ENCODE measurements at regions not wholly inside any gene's neighbourhood (a gene's known extent, or its start where the extent isn't known, plus 50 kb on each side); places are given as distances from the start of the nearest gene placed in this dataset.

DNA sequence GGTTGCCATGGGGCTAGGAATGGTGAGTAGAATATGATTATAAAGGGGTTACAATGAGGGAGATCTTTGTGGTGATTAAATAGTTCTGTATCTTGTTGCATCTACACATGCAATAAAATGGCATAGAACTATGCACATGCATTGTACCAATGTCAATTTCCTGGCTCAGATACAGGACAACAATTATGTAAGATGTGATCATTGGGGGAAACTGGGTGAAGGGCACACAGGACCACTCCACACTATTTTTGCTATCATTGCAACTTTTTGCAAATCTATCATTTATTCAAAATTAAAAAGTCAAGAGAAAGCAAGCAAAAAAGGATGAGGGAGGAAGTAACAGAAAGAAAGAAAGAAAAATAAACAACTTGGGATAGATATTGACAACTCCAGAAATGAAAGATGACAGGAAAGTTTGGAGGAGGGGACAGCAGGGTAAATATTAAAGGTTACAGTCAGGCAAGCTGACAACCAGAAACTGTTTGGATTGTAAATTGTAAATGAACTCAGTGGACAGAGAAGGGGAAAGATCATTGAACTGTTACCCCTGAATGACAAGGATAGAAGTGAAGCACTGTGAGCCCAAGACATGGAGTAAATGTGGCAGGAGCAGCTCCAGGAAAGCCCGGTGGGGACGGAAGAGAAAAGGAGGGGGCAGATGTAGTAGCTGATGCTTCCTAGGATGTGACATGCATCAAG is 499.6 kb upstream of the JARID2 start:
- no peak overlapping the region for H3K4me3 Mint-ChIP-seq
- peaks cover 8% of the 10 kb centered on the region for H3K27me3 Mint-ChIP-seq
- peak overlapping the region; percentile 0 for H3K27ac Mint-ChIP-seq
- CTCF ChIA-PET, result no interaction called here
- ATAC-seq (no peak), DNase-seq (no peak)
- peaks cover 59% of the 10 kb centered on the region for H3K4me1 Mint-ChIP-seq
- peaks cover 3% of the 10 kb centered on the region for H3K36me3 Mint-ChIP-seq
- no peaks in the 10 kb centered on the region for H3K9me3 Mint-ChIP-seq (ENCODE audit: low read depth)

GRCh38 chr6:14747881-14748520 is 497.9 kb upstream of the JARID2 start:
- peaks cover 8% of the 10 kb centered on the region for H3K27me3 Mint-ChIP-seq
- H3K27ac Mint-ChIP-seq, result peak overlapping the region; percentile 27
- DNase-seq, result no peak
- H3K4me1 Mint-ChIP-seq, result peaks cover 50% of the 10 kb centered on the region
- no peak overlapping the region for H3K4me3 Mint-ChIP-seq
- ATAC-seq, result no peak
- H3K36me3 Mint-ChIP-seq, result peaks cover 3% of the 10 kb centered on the region
- CTCF ChIA-PET, result interaction anchor here (1.3 kb wide), 1 partner anchor 10 kb away, joined by 5 read pairs; no protein-coding TSS in a partner anchor
- H3K9me3 Mint-ChIP-seq (ENCODE audit: low read depth), result no peaks in the 10 kb centered on the region

- Mint-ChIP-seq H3K27ac (peak overlapping the region; percentile 25), H3K4me3 (no peak overlapping the region), H3K27me3 (peaks cover 8% of the 10 kb centered on the region), H3K36me3 (peaks cover 3% of the 10 kb centered on the region), H3K9me3 (ENCODE audit: low read depth) (no peaks in the 10 kb centered on the region), H3K4me1 (peaks cover 43% of the 10 kb centered on the region)
- CTCF ChIA-PET, result interaction anchor here (1.3 kb wide), 1 partner anchor 11 kb away, joined by 5 read pairs; no protein-coding TSS in a partner anchor
- ATAC-seq (peak; percentile 63), DNase-seq (peak; percentile 56)
Measured at GRCh38 chr6:14748679-14749078, 497.2 kb upstream of the JARID2 start.

- H3K36me3 Mint-ChIP-seq, result peaks cover 1% of the 10 kb centered on the region
- H3K9me3 Mint-ChIP-seq (ENCODE audit: low read depth), result no peaks in the 10 kb centered on the region
- CTCF ChIA-PET, result no interaction called here
- H3K4me1 Mint-ChIP-seq, result peaks cover 46% of the 10 kb centered on the region
- DNase-seq (no peak), ATAC-seq (no peak)
- H3K27ac Mint-ChIP-seq, result no peak overlapping the region
- peaks cover 6% of the 10 kb centered on the region for H3K27me3 Mint-ChIP-seq
- no peak overlapping the region for H3K4me3 Mint-ChIP-seq
Measured at GRCh38 chr6:14750059-14750661, 495.7 kb upstream of the JARID2 start.

- no peaks in the 10 kb centered on the region for H3K27me3 Mint-ChIP-seq
- no peaks in the 10 kb centered on the region for H3K9me3 Mint-ChIP-seq (ENCODE audit: low read depth)
- H3K27ac Mint-ChIP-seq, result no peak overlapping the region
- CTCF ChIA-PET, result no interaction called here
- H3K4me3 Mint-ChIP-seq, result no peak overlapping the region
- DNase-seq, result no peak
- no peak for ATAC-seq
- peaks cover 40% of the 10 kb centered on the region for H3K4me1 Mint-ChIP-seq
- H3K36me3 Mint-ChIP-seq, result peaks cover 4% of the 10 kb centered on the region
Measured at GRCh38 chr6:14751645-14752175, 494.2 kb upstream of the JARID2 start.

GRCh38 chr6:14754751-14755513 is 490.9 kb upstream of the JARID2 start:
- peaks cover 17% of the 10 kb centered on the region for H3K4me1 Mint-ChIP-seq
- CTCF ChIA-PET, result no interaction called here
- peak; percentile 93 for ATAC-seq
- peaks cover 4% of the 10 kb centered on the region for H3K36me3 Mint-ChIP-seq
- H3K9me3 Mint-ChIP-seq (ENCODE audit: low read depth), result no peaks in the 10 kb centered on the region
- H3K27ac Mint-ChIP-seq, result peak overlapping the region; percentile 85
- H3K4me3 Mint-ChIP-seq, result peak overlapping the region; percentile 68
- peak; percentile 80 for DNase-seq
- H3K27me3 Mint-ChIP-seq, result no peaks in the 10 kb centered on the region

DNA sequence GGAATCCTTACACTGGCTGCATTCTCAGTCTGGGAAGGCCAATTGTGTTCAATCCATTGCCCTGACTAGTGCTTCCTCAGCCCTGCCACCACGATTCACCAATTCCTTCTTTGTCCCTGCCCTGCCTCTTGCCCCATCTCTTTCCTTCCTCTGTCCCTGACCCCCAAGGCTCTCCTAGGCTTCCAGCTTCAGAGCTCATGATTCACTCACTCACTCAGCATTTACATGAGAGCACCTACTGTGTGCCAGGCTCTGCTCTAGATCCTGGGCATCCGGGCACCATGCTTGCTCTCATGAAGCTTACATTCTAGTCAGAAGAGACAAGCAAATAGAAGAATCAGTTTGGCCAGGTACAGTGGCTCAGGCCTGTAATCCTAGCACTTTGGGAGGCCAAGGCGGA is 489.5 kb upstream of the JARID2 start:
- ATAC-seq, result no peak
- Mint-ChIP-seq H3K36me3 (peaks cover 4% of the 10 kb centered on the region), H3K4me3 (no peak overlapping the region), H3K27ac (peak overlapping the region; percentile 3), H3K27me3 (no peaks in the 10 kb centered on the region), H3K4me1 (peaks cover 16% of the 10 kb centered on the region), H3K9me3 (ENCODE audit: low read depth) (no peaks in the 10 kb centered on the region)
- DNase-seq, result no peak
- CTCF ChIA-PET, result no interaction called here

- no peak for DNase-seq
- Mint-ChIP-seq H3K4me3 (no peak overlapping the region), H3K4me1 (peaks cover 16% of the 10 kb centered on the region), H3K27ac (no peak overlapping the region), H3K36me3 (peaks cover 4% of the 10 kb centered on the region), H3K27me3 (no peaks in the 10 kb centered on the region), H3K9me3 (ENCODE audit: low read depth) (no peaks in the 10 kb centered on the region)
- no peak for ATAC-seq
- CTCF ChIA-PET, result no interaction called here
Measured at GRCh38 chr6:14757014-14757413, 488.9 kb upstream of the JARID2 start.

- Mint-ChIP-seq H3K9me3 (ENCODE audit: low read depth) (no peaks in the 10 kb centered on the region), H3K4me1 (peaks cover 16% of the 10 kb centered on the region), H3K36me3 (peaks cover 4% of the 10 kb centered on the region), H3K27ac (no peak overlapping the region), H3K4me3 (no peak overlapping the region), H3K27me3 (no peaks in the 10 kb centered on the region)
- DNase-seq (no peak), ATAC-seq (no peak)
- CTCF ChIA-PET, result no interaction called here
Measured at GRCh38 chr6:14757418-14757817, 488.5 kb upstream of the JARID2 start.

GRCh38 chr6:14758421-14759081 is 487.3 kb upstream of the JARID2 start:
- DNase-seq (no peak), ATAC-seq (no peak)
- peaks cover 20% of the 10 kb centered on the region for H3K4me1 Mint-ChIP-seq
- H3K4me3 Mint-ChIP-seq, result no peak overlapping the region
- peaks cover 3% of the 10 kb centered on the region for H3K36me3 Mint-ChIP-seq
- no peaks in the 10 kb centered on the region for H3K27me3 Mint-ChIP-seq
- no peak overlapping the region for H3K27ac Mint-ChIP-seq
- no peaks in the 10 kb centered on the region for H3K9me3 Mint-ChIP-seq (ENCODE audit: low read depth)
- CTCF ChIA-PET, result no interaction called here

GRCh38 chr6:14759976-14760672 is 485.7 kb upstream of the JARID2 start:
- Mint-ChIP-seq H3K4me3 (no peak overlapping the region), H3K27ac (no peak overlapping the region), H3K9me3 (ENCODE audit: low read depth) (no peaks in the 10 kb centered on the region), H3K4me1 (peaks cover 12% of the 10 kb centered on the region), H3K36me3 (peaks cover 3% of the 10 kb centered on the region), H3K27me3 (no peaks in the 10 kb centered on the region)
- CTCF ChIA-PET, result no interaction called here
- no peak for ATAC-seq
- DNase-seq, result no peak

- DNase-seq, result no peak
- ATAC-seq, result no peak
- Mint-ChIP-seq H3K4me1 (peaks cover 7% of the 10 kb centered on the region), H3K27ac (no peak overlapping the region), H3K9me3 (ENCODE audit: low read depth) (no peaks in the 10 kb centered on the region), H3K36me3 (no peaks in the 10 kb centered on the region), H3K27me3 (no peaks in the 10 kb centered on the region), H3K4me3 (no peak overlapping the region)
- CTCF ChIA-PET, result no interaction called here
Measured at GRCh38 chr6:14762077-14762476, 483.8 kb upstream of the JARID2 start.
